ENCODE measurements at regions not wholly inside any gene's neighbourhood (a gene's known extent, or its start where the extent isn't known, plus 50 kb on each side); places are given as distances from the start of the nearest gene placed in this dataset.

- ChIA-PET POLR2A (interaction anchor here (0.8 kb wide), 1 partner anchor 9 kb away, joined by 4 read pairs; no protein-coding TSS in a partner anchor), CTCF (interaction anchor here (1.2 kb wide), 1 partner anchor 108 kb away, joined by 3 read pairs; no protein-coding TSS in a partner anchor)
- BruUV-seq (replicated peaks) = no TSS peak
- intact Hi-C loops (cut with micrococcal nuclease) = no loop called here
- TF ChIP-seq, protein P1, sequence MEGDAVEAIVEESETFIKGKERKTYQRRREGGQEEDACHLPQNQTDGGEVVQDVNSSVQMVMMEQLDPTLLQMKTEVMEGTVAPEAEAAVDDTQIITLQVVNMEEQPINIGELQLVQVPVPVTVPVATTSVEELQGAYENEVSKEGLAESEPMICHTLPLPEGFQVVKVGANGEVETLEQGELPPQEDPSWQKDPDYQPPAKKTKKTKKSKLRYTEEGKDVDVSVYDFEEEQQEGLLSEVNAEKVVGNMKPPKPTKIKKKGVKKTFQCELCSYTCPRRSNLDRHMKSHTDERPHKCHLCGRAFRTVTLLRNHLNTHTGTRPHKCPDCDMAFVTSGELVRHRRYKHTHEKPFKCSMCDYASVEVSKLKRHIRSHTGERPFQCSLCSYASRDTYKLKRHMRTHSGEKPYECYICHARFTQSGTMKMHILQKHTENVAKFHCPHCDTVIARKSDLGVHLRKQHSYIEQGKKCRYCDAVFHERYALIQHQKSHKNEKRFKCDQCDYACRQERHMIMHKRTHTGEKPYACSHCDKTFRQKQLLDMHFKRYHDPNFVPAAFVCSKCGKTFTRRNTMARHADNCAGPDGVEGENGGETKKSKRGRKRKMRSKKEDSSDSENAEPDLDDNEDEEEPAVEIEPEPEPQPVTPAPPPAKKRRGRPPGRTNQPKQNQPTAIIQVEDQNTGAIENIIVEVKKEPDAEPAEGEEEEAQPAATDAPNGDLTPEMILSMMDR (IDR thresholded peaks at IDR 0.05; ENCODE audit: unreplicated experiment) = no peak
- no peaks in the 10 kb centered on the region for H3K27me3 Mint-ChIP-seq (ENCODE audit: insufficient read depth, unreplicated experiment)
- no peak overlapping the region for H3K27ac Mint-ChIP-seq (ENCODE audit: low read depth, unreplicated experiment)
- no peaks in the 10 kb centered on the region for H3K36me3 Mint-ChIP-seq (ENCODE audit: insufficient read depth, unreplicated experiment)
- no peak overlapping the region for H3K4me3 Mint-ChIP-seq (ENCODE audit: unreplicated experiment)
- no peaks in the 10 kb centered on the region for H3K9me3 Mint-ChIP-seq (ENCODE audit: unreplicated experiment)
- DNase-seq (ENCODE audit: unreplicated experiment) = no peak
- H3K4me1 Mint-ChIP-seq (ENCODE audit: insufficient read depth, unreplicated experiment) = peaks cover 34% of the 10 kb centered on the region
Observed at GRCh38 chr7:50834679-50835078, 52.0 kb upstream of the GRB10 start.

- ChIA-PET CTCF (interaction anchor here (1.2 kb wide), 1 partner anchor 108 kb away, joined by 3 read pairs; no protein-coding TSS in a partner anchor), POLR2A (no interaction called here)
- DNase-seq (ENCODE audit: unreplicated experiment) = no peak
- Mint-ChIP-seq H3K36me3 (ENCODE audit: insufficient read depth, unreplicated experiment) (no peaks in the 10 kb centered on the region), H3K4me1 (ENCODE audit: insufficient read depth, unreplicated experiment) (peaks cover 34% of the 10 kb centered on the region), H3K9me3 (ENCODE audit: unreplicated experiment) (no peaks in the 10 kb centered on the region), H3K4me3 (ENCODE audit: unreplicated experiment) (no peak overlapping the region), H3K27me3 (ENCODE audit: insufficient read depth, unreplicated experiment) (no peaks in the 10 kb centered on the region), H3K27ac (ENCODE audit: low read depth, unreplicated experiment) (no peak overlapping the region)
- intact Hi-C loops (cut with micrococcal nuclease) = no loop called here
- TF ChIP-seq, protein P1 (IDR thresholded peaks at IDR 0.05; ENCODE audit: unreplicated experiment) = no peak
- no TSS peak for BruUV-seq (replicated peaks)
Observed at GRCh38 chr7:50834031-50834535, 51.4 kb upstream of the GRB10 start.

DNA sequence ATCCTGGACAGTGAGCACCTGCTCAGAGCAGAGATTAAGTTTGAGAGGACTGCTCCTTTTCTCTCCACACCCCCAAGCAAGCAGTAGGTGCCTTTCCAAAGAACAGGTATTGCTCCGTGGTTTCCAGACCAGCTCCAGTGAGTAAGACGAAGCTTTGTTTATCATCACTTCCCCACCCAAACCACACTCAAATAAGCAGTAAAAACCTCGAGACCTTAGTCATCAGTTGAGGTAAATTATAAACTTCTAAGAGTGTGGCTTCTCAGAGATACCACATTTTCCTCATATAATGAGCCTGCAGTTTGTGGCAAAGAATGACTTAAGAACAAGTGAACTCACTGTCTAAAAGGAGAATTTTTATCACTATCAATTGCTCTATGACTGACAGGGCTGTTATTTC, 50.0 kb upstream of the GRB10 start:
- Mint-ChIP-seq H3K4me1 (ENCODE audit: insufficient read depth, unreplicated experiment) (peaks cover 24% of the 10 kb centered on the region), H3K36me3 (ENCODE audit: insufficient read depth, unreplicated experiment) (no peaks in the 10 kb centered on the region), H3K27me3 (ENCODE audit: insufficient read depth, unreplicated experiment) (no peaks in the 10 kb centered on the region), H3K4me3 (ENCODE audit: unreplicated experiment) (no peak overlapping the region), H3K27ac (ENCODE audit: low read depth, unreplicated experiment) (no peak overlapping the region), H3K9me3 (ENCODE audit: unreplicated experiment) (no peaks in the 10 kb centered on the region)
- peak; percentile 50 for DNase-seq (ENCODE audit: unreplicated experiment)
- BruUV-seq (replicated peaks) = no TSS peak
- TF ChIP-seq, protein P1 (IDR thresholded peaks at IDR 0.05; ENCODE audit: unreplicated experiment) = no peak
- ChIA-PET POLR2A (no interaction called here), CTCF (no interaction called here)
- intact Hi-C loops (cut with micrococcal nuclease) = no loop called here
